HG03571 (cell line): ENCODE measurements at regions not wholly inside any gene's neighbourhood (a gene's known extent, or its start where the extent isn't known, plus 50 kb on each side); places are given as distances from the start of the nearest gene placed in this dataset.

ENCODE experiments used
- ATAC-seq: cut with Tn5 transposase; IDR thresholded peaks from one replicate; pipeline ENCODE4 v1.9.1; 2021; ENCODE audit not compliant: unreplicated experiment

DNA sequence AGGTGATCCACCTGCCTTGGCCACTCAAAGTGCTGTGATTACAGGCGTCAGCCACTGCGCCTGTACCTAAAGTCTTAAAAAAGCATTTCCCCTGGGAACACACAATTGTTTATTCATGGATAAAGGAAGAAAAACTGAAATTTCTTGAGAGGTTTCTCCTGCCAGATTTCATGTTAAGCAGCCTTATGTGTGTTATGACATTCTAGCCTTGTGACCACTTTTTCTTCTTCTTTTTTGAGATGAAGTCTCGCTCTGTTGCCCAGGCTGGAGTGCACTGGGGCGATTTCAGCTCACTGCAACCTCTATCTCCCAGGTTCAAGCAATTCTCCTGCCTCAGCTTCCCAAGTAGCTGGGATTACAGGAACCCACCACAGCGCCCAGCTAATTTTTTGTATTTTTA is 57.8 kb upstream of the PLAC8 start:
- ATAC-seq, result no peak

DNA sequence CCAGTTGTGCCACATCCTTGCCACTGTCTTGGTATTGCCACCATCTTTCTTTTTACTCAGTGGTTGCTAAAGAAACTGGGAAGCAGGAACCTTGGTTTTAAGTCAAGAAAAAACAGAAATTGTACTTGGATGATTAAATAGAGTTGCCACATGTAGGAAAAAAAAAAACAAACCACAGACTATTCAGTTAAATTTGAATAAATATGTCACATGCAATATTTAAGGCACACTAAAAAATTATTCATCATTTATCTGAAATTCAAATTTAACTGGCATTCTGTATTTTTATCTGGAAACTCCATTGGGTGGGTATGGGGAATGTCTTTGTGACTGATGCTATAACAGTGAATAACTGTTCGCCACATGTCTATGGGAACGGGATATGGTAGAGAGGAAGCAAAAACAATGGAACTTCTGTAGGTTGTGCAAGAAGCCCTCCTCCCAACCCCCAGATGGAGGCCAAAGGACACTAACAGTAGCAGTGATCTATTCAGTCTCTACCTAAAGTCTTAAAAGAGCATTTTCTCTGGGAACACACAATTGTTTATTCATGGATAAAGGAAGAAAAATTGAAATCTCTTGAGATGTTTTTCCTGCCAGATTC is 57.0 kb upstream of the PLAC8 start:
- no peak for ATAC-seq

DNA sequence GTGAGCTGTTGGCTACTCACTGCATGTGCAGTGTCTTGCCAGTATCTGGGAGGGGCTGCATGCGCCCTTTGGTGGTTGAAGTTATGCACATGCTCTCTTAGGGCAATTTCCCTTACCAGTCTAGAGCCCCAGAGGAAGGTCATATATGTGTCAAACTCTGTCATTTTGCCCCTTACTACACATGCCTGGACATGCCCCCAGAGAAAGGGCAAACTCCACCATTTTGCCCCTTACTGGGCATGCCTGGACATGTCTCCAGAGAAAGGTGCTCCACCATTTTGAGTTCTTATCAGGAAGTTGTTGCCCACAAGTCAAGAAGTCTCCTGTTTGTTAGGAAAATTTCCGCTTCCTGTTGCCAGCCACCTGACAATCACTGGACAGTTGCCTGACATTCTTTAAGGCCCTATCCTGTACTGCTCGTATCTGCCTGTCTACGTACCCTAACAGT is 56.4 kb upstream of the PLAC8 start:
- ATAC-seq, result no peak
